Stimulated activated CD4-positive, alpha-beta T cell treated with anti-CD3 and anti-CD28 coated beads, Interleukin-15, amount 100 ng/mL, for 1 hour (primary cell): ENCODE measurements at regions not wholly inside any gene's neighbourhood (a gene's known extent, or its start where the extent isn't known, plus 50 kb on each side); places are given as distances from the start of the nearest gene placed in this dataset.
A peak's percentile ranks its signal among the peaks of the same experiment; 100 is the strongest.

ENCODE experiments used
- DNase-seq, 2 donors: peaks; one replicate each; pipeline ENCODE4 v3.0.0-alpha.2; 2020; ENCODE audit warnings: low read depth in 1 of 2, low spot score in 1 of 2

- DNase-seq, result no peak
These were observed 79.7 kb upstream of the ACKR3 start for GRCh38 chr2:236489895-236490404.

- DNase-seq, result no peak
These were observed 73.3 kb upstream of the ACKR3 start for GRCh38 chr2:236496340-236496739.

GRCh38 chr2:236498369-236498768, 71.3 kb upstream of the ACKR3 start:
- no peak for DNase-seq

DNA sequence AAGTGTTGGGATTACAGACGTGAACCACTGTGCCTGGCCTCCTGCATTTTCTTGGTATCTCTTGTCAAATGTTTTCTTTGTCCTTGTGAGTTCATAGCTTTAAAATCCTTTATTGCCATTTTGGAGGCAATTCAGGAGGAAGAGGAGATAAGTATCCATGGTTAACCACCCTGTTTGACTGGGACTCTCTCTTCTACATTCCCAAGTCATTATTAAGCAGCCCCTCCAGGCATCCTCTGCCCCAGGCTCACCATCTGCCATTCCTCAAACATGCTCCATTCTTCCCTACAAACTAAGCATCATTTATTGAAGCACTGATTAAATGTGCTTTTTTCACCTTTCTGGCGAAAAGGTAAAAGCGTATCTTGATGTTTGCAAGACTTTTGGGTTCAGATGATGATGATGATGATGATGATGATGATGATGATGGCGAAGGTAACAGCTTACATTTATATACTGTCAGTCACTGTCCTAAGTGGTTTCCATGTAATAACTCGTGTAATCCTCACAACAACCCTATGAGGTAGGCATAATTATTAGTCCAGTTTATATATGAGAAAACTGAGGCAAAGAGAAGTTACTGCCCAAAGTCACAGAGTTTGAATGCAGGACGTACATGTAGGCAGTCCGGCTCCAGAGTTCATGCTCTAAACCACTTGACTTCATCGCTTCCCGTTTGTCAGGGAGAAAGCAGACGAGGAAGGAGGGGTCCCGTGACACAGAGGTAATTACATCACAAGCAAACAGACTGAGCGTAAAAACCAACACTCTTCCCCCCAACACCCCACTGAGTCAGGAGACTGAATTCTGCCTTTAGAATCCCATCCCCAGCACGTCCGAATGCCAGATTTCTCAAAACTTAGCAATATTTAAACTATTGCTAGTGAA, 69.7 kb upstream of the ACKR3 start:
- DNase-seq, result no peak

- no peak for DNase-seq
These were observed 68.6 kb upstream of the ACKR3 start for GRCh38 chr2:236501026-236501425.

DNA sequence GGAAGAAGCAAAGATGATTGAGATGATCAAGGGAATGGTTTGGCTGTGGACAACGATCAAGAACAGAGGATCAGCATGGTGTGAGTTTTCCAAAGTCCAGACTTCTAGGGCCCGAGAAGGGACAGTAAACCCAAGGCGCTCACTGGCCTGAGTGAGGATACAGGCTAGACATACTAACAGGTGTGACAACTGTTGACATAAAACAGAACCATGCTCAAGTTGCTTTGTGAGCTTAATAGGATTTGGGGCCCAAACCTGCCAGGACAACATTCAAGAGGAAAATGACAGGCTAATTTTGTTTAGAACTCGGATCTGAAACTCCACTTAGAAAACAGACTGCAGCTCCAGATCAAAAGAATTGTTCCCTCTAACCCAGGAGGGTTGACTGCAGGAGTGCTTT, 68.1 kb upstream of the ACKR3 start:
- no peak for DNase-seq

DNA sequence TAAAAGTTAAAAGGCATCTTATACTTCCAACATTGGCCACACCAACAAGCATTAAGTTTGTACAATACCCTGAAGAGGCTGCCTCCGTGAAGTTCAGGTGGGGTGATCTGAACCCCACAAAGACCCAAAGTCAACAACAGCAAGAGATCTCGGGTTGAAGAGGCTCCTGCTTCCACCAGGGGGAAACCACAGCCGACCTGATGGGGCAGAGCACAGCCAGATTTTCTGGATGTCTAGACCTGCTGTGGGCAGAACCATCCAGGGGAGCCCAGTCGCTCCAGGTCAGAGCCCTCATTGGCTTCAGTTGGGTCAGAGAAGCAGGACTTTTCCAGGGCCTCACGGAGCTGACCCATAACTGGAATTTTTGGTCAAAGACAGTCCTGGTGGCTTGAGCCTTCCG, 66.5 kb upstream of the ACKR3 start:
- no peak for DNase-seq

GRCh38 chr2:236503583-236503982, 66.0 kb upstream of the ACKR3 start:
- no peak for DNase-seq

- DNase-seq, result no peak
These were observed 64.6 kb upstream of the ACKR3 start for GRCh38 chr2:236505041-236505440.

DNA sequence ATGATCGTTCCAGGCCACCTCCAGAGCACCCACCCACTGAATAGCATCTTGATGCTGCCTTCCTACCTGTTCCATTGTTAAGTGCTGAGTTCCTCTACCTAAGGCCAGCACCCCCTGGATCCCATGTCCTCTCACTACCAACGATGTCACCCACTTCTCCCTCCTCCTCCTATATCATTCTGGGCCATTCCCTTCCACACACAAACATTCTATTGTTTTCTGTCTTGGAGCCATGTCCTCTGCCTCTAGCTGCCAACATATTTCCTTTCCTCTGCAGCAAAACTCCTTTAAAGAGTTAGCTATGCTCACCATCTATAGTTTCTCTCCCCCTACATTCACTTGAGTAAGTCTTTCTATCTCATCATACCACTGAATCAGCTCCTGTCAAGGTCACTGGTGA, 64.0 kb upstream of the ACKR3 start:
- no peak for DNase-seq

GRCh38 chr2:236507393-236508085, 62.1 kb upstream of the ACKR3 start:
- DNase-seq, result peak; percentile 25 to 28

- DNase-seq, result no peak
These were observed 61.2 kb upstream of the ACKR3 start for GRCh38 chr2:236508466-236508865.

DNA sequence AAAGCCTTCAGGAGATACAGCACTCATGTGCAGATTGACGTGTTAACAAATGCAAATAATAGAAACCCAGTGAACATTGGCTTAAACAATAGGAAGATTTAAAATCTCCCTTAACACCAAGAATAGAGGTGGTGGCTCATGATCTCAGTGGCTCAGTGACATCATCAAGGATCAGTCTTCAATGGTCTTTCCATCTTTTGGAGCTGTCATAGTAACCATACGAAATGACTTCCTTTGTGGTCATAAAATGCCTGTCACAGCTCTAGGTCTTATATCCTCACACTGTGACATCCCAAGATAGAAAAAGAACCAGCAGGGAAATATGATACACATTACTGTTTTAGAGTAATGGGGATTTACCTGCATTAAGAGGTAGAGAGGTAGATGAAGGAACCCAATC, 59.6 kb upstream of the ACKR3 start:
- DNase-seq, result no peak

- no peak for DNase-seq
These were observed 58.4 kb upstream of the ACKR3 start for GRCh38 chr2:236511266-236511665.

DNA sequence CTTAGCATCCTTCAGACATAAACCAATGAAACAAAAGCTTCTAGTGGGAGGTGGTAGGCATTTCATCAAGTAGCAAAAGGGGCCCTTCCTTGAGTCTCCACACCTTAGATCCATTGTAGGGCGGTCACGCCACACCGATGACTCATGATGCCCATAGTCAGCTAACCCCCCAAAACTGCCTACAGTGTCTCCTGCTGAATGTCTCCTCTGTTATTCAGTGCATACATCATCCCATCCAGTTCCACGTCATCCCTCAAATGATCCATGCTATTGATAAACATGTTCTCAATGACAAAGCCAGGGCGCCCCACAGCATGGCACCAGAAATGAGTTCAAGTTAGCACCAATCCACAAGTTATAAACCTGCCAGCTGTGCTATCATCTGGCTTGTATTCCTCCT, 57.4 kb upstream of the ACKR3 start:
- no peak for DNase-seq

DNA sequence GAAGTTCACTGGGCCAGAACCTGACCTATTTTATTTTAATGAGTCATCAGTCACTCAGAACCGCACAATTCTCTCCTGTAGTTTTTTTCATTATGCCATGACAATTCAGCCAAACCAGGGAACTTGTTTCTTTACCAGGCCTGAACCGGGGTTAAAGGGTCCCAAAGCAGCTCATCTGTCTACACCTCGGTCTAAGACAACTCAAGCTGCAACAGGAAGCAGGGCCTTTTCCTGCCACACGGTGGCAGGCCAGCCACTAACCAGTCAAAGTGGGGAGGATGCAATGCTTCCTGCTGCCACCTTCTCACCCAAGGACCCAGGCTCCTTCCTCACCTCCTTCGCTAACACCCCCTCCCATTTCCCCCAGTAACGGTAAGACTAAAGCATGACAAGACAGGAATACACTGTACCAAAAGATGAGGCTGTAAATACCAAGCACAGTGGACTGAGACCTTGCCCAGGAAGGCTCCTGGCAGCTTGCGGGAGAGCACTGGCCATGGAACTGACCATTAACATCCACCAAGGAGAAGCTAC, 56.7 kb upstream of the ACKR3 start:
- peak; percentile 42 to 50 for DNase-seq

- DNase-seq, result no peak
These were observed 55.7 kb upstream of the ACKR3 start for GRCh38 chr2:236513956-236514355.

DNA sequence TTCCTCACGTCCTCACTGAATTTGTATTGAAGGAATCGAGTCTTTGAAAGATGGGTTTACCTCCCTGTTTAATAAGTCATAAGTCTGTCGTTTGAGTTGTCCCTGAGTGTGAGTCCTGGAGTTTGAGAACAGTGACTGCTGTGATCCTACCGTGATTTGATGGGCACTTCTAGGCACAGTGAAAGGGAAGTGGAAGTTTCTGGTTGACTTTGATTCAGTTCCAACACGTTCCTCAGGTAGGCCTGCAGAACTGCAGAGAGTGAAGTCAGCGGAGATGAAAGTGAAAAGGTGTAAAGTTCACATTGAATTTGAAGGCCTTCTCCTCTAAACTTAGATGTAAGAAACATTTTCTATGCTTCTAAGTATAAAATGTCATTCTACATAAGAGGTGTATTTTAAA, 52.9 kb upstream of the ACKR3 start:
- no peak for DNase-seq

DNA sequence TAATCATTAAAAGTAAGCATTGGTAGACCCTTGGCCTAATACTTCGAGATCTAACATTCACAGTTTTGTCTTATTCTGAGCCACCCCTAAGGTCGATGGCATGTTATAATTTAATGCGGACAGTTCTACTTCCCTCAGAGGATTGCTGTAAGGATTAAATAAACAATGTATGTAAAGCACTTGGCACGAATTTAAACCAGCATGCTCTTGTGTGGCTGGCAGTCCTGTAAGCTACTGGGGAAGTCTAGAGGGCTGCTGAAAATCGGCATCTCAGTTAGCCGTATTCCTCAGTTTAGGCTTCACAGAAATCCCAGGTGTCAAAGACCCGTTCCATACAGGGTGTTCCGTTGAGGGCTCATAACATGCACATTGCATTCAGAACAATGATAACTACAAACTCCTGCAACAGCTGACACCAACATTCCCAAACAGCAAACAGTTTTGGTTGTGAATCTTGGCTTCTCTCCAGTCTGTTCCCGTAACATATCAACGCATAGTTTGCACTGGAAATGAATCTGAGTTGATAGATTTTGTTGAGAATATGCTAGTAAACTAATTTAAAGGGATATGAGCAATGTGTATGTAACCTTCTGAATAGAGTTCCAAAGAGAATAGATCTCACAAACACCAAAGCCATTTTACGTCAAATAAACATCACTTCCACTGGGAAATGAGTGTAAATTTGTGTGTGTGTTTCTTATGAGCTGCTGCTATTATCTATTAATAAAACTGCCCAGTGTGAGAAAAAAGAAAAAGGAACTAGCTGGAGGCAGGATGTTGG, 52.2 kb upstream of the ACKR3 start:
- no peak for DNase-seq
